GM12878 (cell line): ENCODE measurements at regions not wholly inside any gene's neighbourhood (a gene's known extent, or its start where the extent isn't known, plus 50 kb on each side); places are given as distances from the start of the nearest gene placed in this dataset.

ENCODE experiments used
- ATAC-seq: fragments of 200-7000 bp; cut with Tn5 transposase; 3 replicates; pipeline ENCODE4 v1.9.1; 2020; ENCODE audit warnings: mild to moderate bottlenecking, moderate library complexity
- BruUV-seq: library from RNA; stranded (reverse); fragments of 400-500 nt; replicated peaks from 2 replicates; lab custom pipeline; 2021; lab: Mats Ljungman, UMichigan
- CTCF ChIA-PET: fragments of 300-600 bp; sonication (Branson Sonifier 250); formaldehyde crosslinking; extraction: SDS; loops from one replicate; lab custom pipeline; 2021; ENCODE audit warnings: inconsistent platforms; lab: Yijun Ruan, JAX
- POLR2A ChIA-PET: fragments of 350-600 bp; formaldehyde crosslinking; extraction: SDS; loops from one replicate; lab custom pipeline; 2021; ENCODE audit warnings: inconsistent platforms; lab: Charles Lee
- RAD21 ChIA-PET: fragments of 300-600 bp; sonication (Branson Sonifier 250); formaldehyde crosslinking; loops from one replicate; lab custom pipeline; 2023; ENCODE audit warnings: antibody characterized with exemption; ENCODE audit not compliant: unreplicated experiment; lab: Charles Lee
- SMC1A ChIA-PET: fragments of 300-600 bp; sonication (Branson Sonifier 250); formaldehyde crosslinking; loops from one replicate; lab custom pipeline; 2023; ENCODE audit not compliant: unreplicated experiment, uncharacterized antibody; lab: Charles Lee
- DNase-seq: peaks from one replicate; pipeline ENCODE4 v3.0.0-alpha.2; 2011; ENCODE audit warnings: low read depth, low spot score
- FAIRE-seq: peaks from 3 replicates; lab custom pipeline; 2011; peaks lifted over from hg19 to GRCh38; lab: Jason Lieb, UNC
- H2AFZ ChIP-seq: 2 replicates; pipeline ENCODE4 v1.6.0; 2011; ENCODE audit warnings: low read depth, low read length, control low read depth; ENCODE audit not compliant: control insufficient read depth
- H3K27ac ChIP-seq: 2 replicates; pipeline ENCODE4 v1.5.1; 2011; ENCODE audit warnings: control low read depth; ENCODE audit not compliant: control insufficient read depth, insufficient read depth
- H3K27me3 ChIP-seq, 2 experiments: replicated peaks in 1 of 2; 2 replicates each; pipeline versions ENCODE4 v1.6.0 to v1.6.1; 2011; ENCODE audit warnings: low read length in 1 of 2; ENCODE audit not compliant: control insufficient read depth in 2 of 2, insufficient read depth in 2 of 2
- H3K36me3 ChIP-seq, 2 experiments: 2 replicates each; pipeline ENCODE4 v1.5.1; 2011; ENCODE audit warnings: low read length in 1 of 2; ENCODE audit not compliant: control insufficient read depth in 2 of 2, insufficient read depth in 2 of 2
- H3K4me1 ChIP-seq: 2 replicates; pipeline ENCODE4 v1.6.1; 2011; ENCODE audit warnings: mild to moderate bottlenecking, low read length, moderate library complexity, mixed read lengths; ENCODE audit not compliant: control insufficient read depth, insufficient read depth
- H3K4me2 ChIP-seq: 2 replicates; pipeline ENCODE4 v1.6.0; 2011; ENCODE audit warnings: control low read depth; ENCODE audit not compliant: control insufficient read depth, insufficient read depth
- H3K4me3 ChIP-seq: fragments of 200-600 bp; sonication (generic); 2 replicates; pipeline ENCODE4 v1.5.1; 2016
- H3K79me2 ChIP-seq: 2 replicates; pipeline ENCODE4 v1.6.0; 2011; ENCODE audit warnings: low read length; ENCODE audit not compliant: control insufficient read depth, insufficient read depth
- H3K9ac ChIP-seq: 2 replicates; pipeline ENCODE4 v1.8.0; 2011; ENCODE audit warnings: low read length, control low read depth, mixed read lengths; ENCODE audit not compliant: control insufficient read depth, insufficient read depth
- H3K9me3 ChIP-seq: replicated peaks from 3 replicates; pipeline ENCODE4 v1.5.1; 2011; ENCODE audit warnings: mild to moderate bottlenecking, low read length; ENCODE audit not compliant: control insufficient read depth, insufficient read depth
- H4K20me1 ChIP-seq: 2 replicates; pipeline ENCODE4 v1.6.0; 2011; ENCODE audit not compliant: control insufficient read depth, insufficient read depth
- BACH1 ChIP-seq: fragments of 450-650 bp; IDR thresholded peaks from 2 replicates; pipeline ENCODE4 v1.6.1; 2017; ENCODE audit warnings: mild to moderate bottlenecking, borderline replicate concordance
- CBX3 ChIP-seq: fragments of 200-600 bp; sonication (generic); IDR thresholded peaks from 2 replicates; pipeline ENCODE4 v1.6.1; 2016; ENCODE audit warnings: low read depth, borderline replicate concordance
- CBX5 ChIP-seq: sonication (generic); IDR thresholded peaks from 2 replicates; pipeline ENCODE4 v1.6.1; 2016; ENCODE audit warnings: low read depth, moderate library complexity, mild to moderate bottlenecking, inconsistent platforms
- HDAC6 ChIP-seq: fragments of 200-600 bp; sonication (generic); IDR thresholded peaks from one replicate; pipeline ENCODE4 v1.8.0; 2017; ENCODE audit warnings: antibody characterized with exemption; ENCODE audit not compliant: unreplicated experiment
- MYB ChIP-seq: fragments of 150-350 bp; IDR thresholded peaks from 2 replicates; pipeline ENCODE4 v1.6.1; 2014; ENCODE audit warnings: mild to moderate bottlenecking, low read depth, low read length, borderline replicate concordance
- RBBP5 ChIP-seq: fragments of 200-600 bp; sonication (generic); conservative IDR thresholded peaks from 2 replicates; pipeline ENCODE4 v1.6.1; 2016
- RFX5 ChIP-seq: IDR thresholded peaks from 2 replicates; pipeline ENCODE4 v1.6.1; 2011; ENCODE audit warnings: low read depth, low read length, improper control_type of control experiment
- TAF1 ChIP-seq: IDR thresholded peaks from 2 replicates; pipeline ENCODE4 v1.6.1; 2011; ENCODE audit warnings: mild to moderate bottlenecking, low read depth, low read length, borderline replicate concordance
- ZBED1 ChIP-seq: IDR thresholded peaks from 2 replicates; pipeline ENCODE4 v1.6.1; 2016; ENCODE audit warnings: borderline replicate concordance
- ZNF24 ChIP-seq: fragments of 450-650 bp; IDR thresholded peaks from 2 replicates; pipeline ENCODE4 v1.6.1; 2017; ENCODE audit warnings: antibody characterized with exemption, mild to moderate bottlenecking
- ZNF384 ChIP-seq: IDR thresholded peaks from 2 replicates; pipeline ENCODE4 v1.6.1; 2012; ENCODE audit warnings: low read depth, mild to moderate bottlenecking, low read length, improper control_type of control experiment, borderline replicate concordance
- in situ Hi-C: fragments of 300-500 bp; cut with MboI; formaldehyde crosslinking; loops from 9 replicates; pipeline ENCODE4 v1.14.3; 2018; ENCODE audit warnings: mixed read lengths
- intact Hi-C: fragments of 100-400 bp; cut with micrococcal nuclease; formaldehyde crosslinking; loops from one replicate; pipeline ENCODE4 v1.14.2; 2022; ENCODE audit not compliant: unreplicated experiment
- TF ChIP-seq, protein P1 (sequence below): fragments of 450-650 bp; IDR thresholded peaks from 2 replicates; pipeline ENCODE4 v1.6.1; 2018; ENCODE audit warnings: borderline replicate concordance, mild to moderate bottlenecking; ENCODE audit not compliant: partially characterized antibody
- TF ChIP-seq, protein P2 (sequence below): fragments of 450-650 bp; IDR thresholded peaks from 2 replicates; pipeline ENCODE4 v1.6.1; 2017; ENCODE audit warnings: mild to moderate bottlenecking, low read depth, inconsistent platforms; ENCODE audit not compliant: poor library complexity, severe bottlenecking

DNA sequence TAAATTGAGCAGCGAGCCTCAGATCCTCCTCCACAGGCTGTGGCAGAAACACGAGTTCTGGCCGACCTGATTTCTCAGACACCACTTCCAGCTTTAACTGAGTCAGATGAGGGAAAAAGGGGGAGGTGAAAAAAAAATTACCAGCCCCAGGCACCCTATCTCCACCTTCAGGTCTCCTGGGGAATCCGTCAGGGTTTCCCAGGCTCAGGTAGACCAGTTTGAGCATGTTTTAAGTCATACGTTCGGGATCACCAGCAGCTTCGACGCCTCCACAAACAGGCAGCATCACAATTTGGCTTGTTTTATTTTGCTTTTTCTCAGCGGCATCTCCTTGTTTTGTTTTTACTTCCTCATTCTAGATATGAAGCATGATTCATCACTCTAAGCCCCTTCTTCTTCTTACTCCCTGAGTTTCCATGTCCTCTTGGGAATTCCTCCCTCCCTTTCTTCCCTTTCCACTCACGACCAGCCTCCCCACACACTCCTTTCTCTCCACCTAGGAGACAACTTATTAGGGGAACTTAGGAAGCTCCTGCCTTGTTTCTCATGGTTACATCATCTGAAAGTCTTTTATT, 190.1 kb downstream of the ZNF621 start (continued):
- TF ChIP-seq, protein P1, sequence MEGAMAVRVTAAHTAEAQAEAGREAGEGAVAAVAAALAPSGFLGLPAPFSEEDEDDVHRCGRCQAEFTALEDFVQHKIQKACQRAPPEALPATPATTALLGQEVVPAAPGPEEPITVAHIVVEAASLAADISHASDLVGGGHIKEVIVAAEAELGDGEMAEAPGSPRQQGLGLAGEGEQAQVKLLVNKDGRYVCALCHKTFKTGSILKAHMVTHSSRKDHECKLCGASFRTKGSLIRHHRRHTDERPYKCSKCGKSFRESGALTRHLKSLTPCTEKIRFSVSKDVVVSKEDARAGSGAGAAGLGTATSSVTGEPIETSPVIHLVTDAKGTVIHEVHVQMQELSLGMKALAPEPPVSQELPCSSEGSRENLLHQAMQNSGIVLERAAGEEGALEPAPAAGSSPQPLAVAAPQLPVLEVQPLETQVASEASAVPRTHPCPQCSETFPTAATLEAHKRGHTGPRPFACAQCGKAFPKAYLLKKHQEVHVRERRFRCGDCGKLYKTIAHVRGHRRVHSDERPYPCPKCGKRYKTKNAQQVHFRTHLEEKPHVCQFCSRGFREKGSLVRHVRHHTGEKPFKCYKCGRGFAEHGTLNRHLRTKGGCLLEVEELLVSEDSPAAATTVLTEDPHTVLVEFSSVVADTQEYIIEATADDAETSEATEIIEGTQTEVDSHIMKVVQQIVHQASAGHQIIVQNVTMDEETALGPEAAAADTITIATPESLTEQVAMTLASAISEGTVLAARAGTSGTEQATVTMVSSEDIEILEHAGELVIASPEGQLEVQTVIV = no peak
- TF ChIP-seq, all 136 proteins: peak for 0

DNA sequence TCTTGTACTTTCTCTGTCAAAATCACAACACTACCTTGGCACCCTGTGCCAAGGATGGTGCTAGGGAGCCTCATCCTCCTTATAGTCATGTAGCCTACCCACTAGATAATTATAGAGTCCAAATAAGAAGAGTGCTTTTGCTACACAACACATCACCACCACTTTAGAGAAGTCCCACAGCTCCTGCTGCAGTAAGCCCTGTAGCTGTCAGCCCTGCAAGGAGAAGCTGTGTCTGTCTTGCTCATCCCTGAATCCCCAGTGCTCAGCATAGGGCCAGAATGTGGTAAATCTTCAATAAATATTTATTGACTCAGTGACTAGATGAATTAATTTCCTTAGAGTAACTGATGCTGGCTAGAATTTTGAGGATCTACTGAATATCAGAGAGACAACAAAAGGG, 190.8 kb downstream of the ZNF621 start:
- DNase-seq (no peak), ATAC-seq (no peak), FAIRE-seq (no peak)
- no peaks in the 10 kb centered on the region for H3K79me2 ChIP-seq
- CTCF ChIA-PET = no interaction called here
- H3K4me3 ChIP-seq = no peak overlapping the region
- H3K27ac ChIP-seq = no peak overlapping the region
- no peaks in the 10 kb centered on the region for H3K9me3 ChIP-seq
- TF ChIP-seq, protein P2, sequence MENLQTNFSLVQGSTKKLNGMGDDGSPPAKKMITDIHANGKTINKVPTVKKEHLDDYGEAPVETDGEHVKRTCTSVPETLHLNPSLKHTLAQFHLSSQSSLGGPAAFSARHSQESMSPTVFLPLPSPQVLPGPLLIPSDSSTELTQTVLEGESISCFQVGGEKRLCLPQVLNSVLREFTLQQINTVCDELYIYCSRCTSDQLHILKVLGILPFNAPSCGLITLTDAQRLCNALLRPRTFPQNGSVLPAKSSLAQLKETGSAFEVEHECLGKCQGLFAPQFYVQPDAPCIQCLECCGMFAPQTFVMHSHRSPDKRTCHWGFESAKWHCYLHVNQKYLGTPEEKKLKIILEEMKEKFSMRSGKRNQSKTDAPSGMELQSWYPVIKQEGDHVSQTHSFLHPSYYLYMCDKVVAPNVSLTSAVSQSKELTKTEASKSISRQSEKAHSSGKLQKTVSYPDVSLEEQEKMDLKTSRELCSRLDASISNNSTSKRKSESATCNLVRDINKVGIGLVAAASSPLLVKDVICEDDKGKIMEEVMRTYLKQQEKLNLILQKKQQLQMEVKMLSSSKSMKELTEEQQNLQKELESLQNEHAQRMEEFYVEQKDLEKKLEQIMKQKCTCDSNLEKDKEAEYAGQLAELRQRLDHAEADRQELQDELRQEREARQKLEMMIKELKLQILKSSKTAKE = no peak
- no peak for TF ChIP-seq ZNF384
- TF ChIP-seq CBX5 = no peak
- TF ChIP-seq BACH1 = no peak
- TF ChIP-seq HDAC6 = no peak
- TF ChIP-seq MYB = no peak
- no peak for TF ChIP-seq RFX5
- TF ChIP-seq RBBP5 = no peak
- TF ChIP-seq ZBED1 = no peak
- no peak for TF ChIP-seq ZNF24
- no peak for TF ChIP-seq TAF1
- TF ChIP-seq, protein P1 = no peak
- no peak for TF ChIP-seq CBX3
- POLR2A ChIA-PET = interaction anchor here (0.7 kb wide), 1 partner anchor 1232 kb away, joined by 3 read pairs; no protein-coding TSS in a partner anchor
- SMC1A ChIA-PET = no interaction called here
- H3K36me3 ChIP-seq = no peaks in the 10 kb centered on the region
- in situ Hi-C loops = no loop called here
- peaks cover 24% of the 10 kb centered on the region for H3K4me1 ChIP-seq
- RAD21 ChIA-PET = interaction anchor here (0.6 kb wide), 1 partner anchor 484 kb away, joined by 3 read pairs; no protein-coding TSS in a partner anchor
- H2AFZ ChIP-seq = no peak overlapping the region
- no TSS peak for BruUV-seq
- no peak overlapping the region for H3K4me2 ChIP-seq
- H3K9ac ChIP-seq = no peak overlapping the region
- no peaks in the 10 kb centered on the region for H4K20me1 ChIP-seq
- no peaks in the 10 kb centered on the region for H3K27me3 ChIP-seq
- intact Hi-C loops = loop anchor here (10.0 kb wide), 1 partner anchor 131 kb away; no protein-coding TSS in a partner anchor
